ENCODE measurements at regions not wholly inside any gene's neighbourhood (a gene's known extent, or its start where the extent isn't known, plus 50 kb on each side); places are given as distances from the start of the nearest gene placed in this dataset.
A peak's percentile ranks its signal among the peaks of the same experiment; 100 is the strongest.

- DNase-seq: no peak
These were observed 253.8 kb upstream of the DMD start for GRCh38 chrX:33465137-33465536.

- no peak for DNase-seq
These were observed 245.8 kb upstream of the DMD start for GRCh38 chrX:33457102-33457501.

GRCh38 chrX:33447285-33447684 is 235.9 kb upstream of the DMD start:
- no peak for DNase-seq

- DNase-seq: peak; percentile 11
These were observed 223.1 kb upstream of the DMD start for GRCh38 chrX:33434256-33435092.

GRCh38 chrX:33416273-33416805 is 205.0 kb upstream of the DMD start:
- DNase-seq: no peak

GRCh38 chrX:33415459-33415858 is 204.1 kb upstream of the DMD start:
- DNase-seq: no peak

- DNase-seq: no peak
These were observed 174.2 kb upstream of the DMD start for GRCh38 chrX:33385546-33385945.

GRCh38 chrX:33379839-33380238 is 168.5 kb upstream of the DMD start:
- no peak for DNase-seq

- DNase-seq: no peak
These were observed 146.3 kb upstream of the DMD start for GRCh38 chrX:33357606-33358005.

- DNase-seq: no peak
These were observed 127.9 kb upstream of the DMD start for GRCh38 chrX:33339219-33339618.

- no peak for DNase-seq
These were observed 125.4 kb upstream of the DMD start for GRCh38 chrX:33336783-33337182.

GRCh38 chrX:33333271-33333670 is 121.9 kb upstream of the DMD start:
- DNase-seq: no peak

- no peak for DNase-seq
These were observed 119.4 kb upstream of the DMD start for GRCh38 chrX:33330798-33331197.

GRCh38 chrX:33324099-33324498 is 112.8 kb upstream of the DMD start:
- DNase-seq: no peak

- DNase-seq: no peak
These were observed 96.6 kb upstream of the DMD start for GRCh38 chrX:33307911-33308354.

GRCh38 chrX:33298622-33299021 is 87.3 kb upstream of the DMD start:
- DNase-seq: no peak

- DNase-seq: no peak
These were observed 74.2 kb upstream of the DMD start for GRCh38 chrX:33285550-33285949.

GRCh38 chrX:33277046-33277445 is 65.7 kb upstream of the DMD start:
- DNase-seq: no peak

- DNase-seq: no peak
These were observed 62.2 kb upstream of the DMD start for GRCh38 chrX:33273535-33273934.

GRCh38 chrX:33272986-33273385 is 61.6 kb upstream of the DMD start:
- no peak for DNase-seq

All from stimulated activated CD4-positive, alpha-beta T cell treated with anti-CD3 and anti-CD28 coated beads, Interleukin-1b, Interleukin-23, amount 100 ng/mL, for 48 hours (primary cell).